Sigmoid colon (tissue), 6 donors: ENCODE measurements at regions not wholly inside any gene's neighbourhood (a gene's known extent, or its start where the extent isn't known, plus 50 kb on each side); places are given as distances from the start of the nearest gene placed in this dataset.

ENCODE experiments used
- DNase-seq: peaks from one replicate; pipeline ENCODE4 v3.0.0-alpha.2; 2019
- H3K27ac ChIP-seq, 4 donors: fragments of 200-600 bp; sonication (generic); one replicate each; pipeline ENCODE4 v1.5.1; 2016 to 2019; ENCODE audit warnings: mild to moderate bottlenecking in 1 of 4
- H3K27me3 ChIP-seq, 3 donors: fragments of 200-600 bp; sonication (generic); one replicate each; pipeline ENCODE4 v1.5.1; 2019; ENCODE audit warnings: mild to moderate bottlenecking in 1 of 3
- H3K36me3 ChIP-seq, 4 donors: fragments of 200-600 bp; sonication (generic); one replicate each; pipeline ENCODE4 v1.5.1; 2016 to 2019
- H3K4me1 ChIP-seq, 4 donors: fragments of 200-600 bp; sonication (generic); one replicate each; pipeline ENCODE4 v1.5.1; 2017 to 2019
- H3K4me3 ChIP-seq, 4 donors: fragments of 200-600 bp; sonication (generic); one replicate each; pipeline ENCODE4 v1.5.1; 2017 to 2019; ENCODE audit warnings: mild to moderate bottlenecking in 2 of 4, moderate library complexity in 1 of 4
- H3K9me3 ChIP-seq, 4 donors: fragments of 200-600 bp in 3 of 4; sonication (generic) in 3 of 4; one replicate each; pipeline versions ENCODE4 v1.5.1 to v1.6.1; 2013 to 2019
- EP300 ChIP-seq, 4 donors: sonication (generic); formaldehyde crosslinking; IDR thresholded peaks; one replicate each; pipeline ENCODE4 v1.6.1; 2017; ENCODE audit warnings: antibody characterized with exemption in 4 of 4
- POLR2A ChIP-seq, 2 donors: fragments of 450-650 bp; IDR thresholded peaks; one replicate each; pipeline ENCODE4 v1.6.1; 2016; ENCODE audit warnings: antibody characterized with exemption in 2 of 2, mild to moderate bottlenecking in 2 of 2, moderate library complexity in 2 of 2
- POLR2AphosphoS5 ChIP-seq, 4 donors: sonication (generic); formaldehyde crosslinking; IDR thresholded peaks; one replicate each; pipeline ENCODE4 v1.6.1; 2017; ENCODE audit warnings: antibody characterized with exemption in 4 of 4
- WGBS, 2 donors: extraction: QIAGEN DNeasy Blood & Tissue Kit; methylation state at CpG; one replicate each; pipeline ENCODE4 v1.1.7; 2013; 5-methylcytosine and 5-hydroxymethylcytosine counted together
- intact Hi-C: fragments of 100-400 bp; cut with DNase I; formaldehyde crosslinking; loops from one replicate; pipeline ENCODE4 v1.15.1; 2023
- TF ChIP-seq, protein P1 (sequence below), 4 experiments: fragments of 450-650 bp in 3 of 4; fragments of 200-600 bp in 1 of 4; IDR thresholded peaks; one replicate each; pipeline ENCODE4 v1.5.1; 2016 to 2019; ENCODE audit warnings: antibody characterized with exemption in 4 of 4, mild to moderate bottlenecking in 3 of 4, moderate library complexity in 2 of 4
- donor health status: healthy with polysubstance abuse.
- donor health status: healthy.

DNA sequence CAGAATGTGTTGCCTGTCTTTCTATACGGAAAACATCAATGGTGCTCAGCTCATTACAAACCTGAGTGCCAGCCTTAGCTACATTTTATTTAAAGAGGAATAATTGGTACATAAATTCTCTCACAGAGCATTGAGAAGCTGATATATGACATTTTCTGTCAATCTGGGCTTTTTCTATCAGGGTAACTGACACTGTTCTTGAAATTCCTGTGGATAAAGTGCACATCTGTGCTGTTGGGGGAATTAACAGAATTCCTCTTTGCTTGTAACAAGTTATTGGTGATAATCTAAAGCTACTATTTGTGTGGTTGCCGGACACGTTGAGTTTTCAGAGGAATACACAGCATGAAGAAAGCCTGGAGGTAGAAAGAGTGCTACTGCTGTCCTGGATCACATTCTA, 668.6 kb downstream of the SORCS1 start:
- Histone ChIP-seq H3K9me3 (no peaks in the 10 kb centered on the region), H3K4me1 (no peaks in the 10 kb centered on the region), H3K36me3 (no peaks in the 10 kb centered on the region), H3K27ac (no peak overlapping the region), H3K27me3 (no peaks in the 10 kb centered on the region), H3K4me3 (no peak overlapping the region)
- TF ChIP-seq, protein P1, sequence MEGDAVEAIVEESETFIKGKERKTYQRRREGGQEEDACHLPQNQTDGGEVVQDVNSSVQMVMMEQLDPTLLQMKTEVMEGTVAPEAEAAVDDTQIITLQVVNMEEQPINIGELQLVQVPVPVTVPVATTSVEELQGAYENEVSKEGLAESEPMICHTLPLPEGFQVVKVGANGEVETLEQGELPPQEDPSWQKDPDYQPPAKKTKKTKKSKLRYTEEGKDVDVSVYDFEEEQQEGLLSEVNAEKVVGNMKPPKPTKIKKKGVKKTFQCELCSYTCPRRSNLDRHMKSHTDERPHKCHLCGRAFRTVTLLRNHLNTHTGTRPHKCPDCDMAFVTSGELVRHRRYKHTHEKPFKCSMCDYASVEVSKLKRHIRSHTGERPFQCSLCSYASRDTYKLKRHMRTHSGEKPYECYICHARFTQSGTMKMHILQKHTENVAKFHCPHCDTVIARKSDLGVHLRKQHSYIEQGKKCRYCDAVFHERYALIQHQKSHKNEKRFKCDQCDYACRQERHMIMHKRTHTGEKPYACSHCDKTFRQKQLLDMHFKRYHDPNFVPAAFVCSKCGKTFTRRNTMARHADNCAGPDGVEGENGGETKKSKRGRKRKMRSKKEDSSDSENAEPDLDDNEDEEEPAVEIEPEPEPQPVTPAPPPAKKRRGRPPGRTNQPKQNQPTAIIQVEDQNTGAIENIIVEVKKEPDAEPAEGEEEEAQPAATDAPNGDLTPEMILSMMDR (IDR thresholded peaks at IDR 0.05): no peak
- TF ChIP-seq POLR2A (IDR thresholded peaks at IDR 0.05) (no peak), EP300 (IDR thresholded peaks at IDR 0.05) (no peak), POLR2AphosphoS5 (IDR thresholded peaks at IDR 0.05) (no peak)
- intact Hi-C loops: no loop called here
- DNase-seq: no peak
- WGBS, 2 donors: 83 to 88% methylated on average over 3 of the region's 3 CpGs

- Histone ChIP-seq H3K27me3 (no peaks in the 10 kb centered on the region), H3K4me1 (no peaks in the 10 kb centered on the region), H3K36me3 (no peaks in the 10 kb centered on the region), H3K9me3 (no peaks in the 10 kb centered on the region), H3K27ac (no peak overlapping the region), H3K4me3 (no peak overlapping the region)
- no peak for TF ChIP-seq POLR2A (IDR thresholded peaks at IDR 0.05)
- TF ChIP-seq POLR2AphosphoS5 (IDR thresholded peaks at IDR 0.05): no peak
- TF ChIP-seq, protein P1 (IDR thresholded peaks at IDR 0.05): no peak
- TF ChIP-seq EP300 (IDR thresholded peaks at IDR 0.05): no peak
- intact Hi-C loops: no loop called here
- DNase-seq: no peak
- WGBS, 2 donors: 88 to 94% methylated on average over 1 of the region's 1 CpG
Measured at GRCh38 chr10:106493751-106494150, 670.8 kb downstream of the SORCS1 start.

- Histone ChIP-seq H3K9me3 (no peaks in the 10 kb centered on the region), H3K4me1 (no peaks in the 10 kb centered on the region), H3K27me3 (no peaks in the 10 kb centered on the region), H3K36me3 (no peaks in the 10 kb centered on the region), H3K4me3 (no peak overlapping the region), H3K27ac (no peak overlapping the region)
- DNase-seq: no peak
- TF ChIP-seq EP300 (IDR thresholded peaks at IDR 0.05) (no peak), POLR2AphosphoS5 (IDR thresholded peaks at IDR 0.05) (no peak), POLR2A (IDR thresholded peaks at IDR 0.05) (no peak)
- TF ChIP-seq, protein P1 (IDR thresholded peaks at IDR 0.05): no peak
- WGBS, 2 donors: 76 to 84% methylated on average over 3 of the region's 3 CpGs
- intact Hi-C loops: no loop called here
Measured at GRCh38 chr10:106493226-106493625, 671.3 kb downstream of the SORCS1 start.

DNA sequence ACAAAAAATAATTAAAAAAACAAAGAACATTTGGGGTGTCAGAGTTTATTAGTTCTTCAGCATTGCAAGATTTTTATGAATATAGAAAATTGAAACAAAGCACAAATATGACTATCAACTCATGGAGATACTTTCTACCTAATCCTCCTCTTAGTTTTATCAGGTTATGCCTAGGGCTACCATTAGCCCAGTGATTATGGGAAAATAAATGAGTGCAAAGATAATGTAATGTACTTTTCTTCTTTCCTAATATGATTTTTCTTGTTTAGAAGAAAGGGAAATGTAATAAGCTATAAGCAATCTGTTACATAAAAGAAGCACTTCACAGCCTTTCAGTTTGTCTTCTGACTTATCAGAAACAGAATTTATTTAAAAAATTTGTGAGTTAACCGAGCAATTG, 676.8 kb downstream of the SORCS1 start:
- Histone ChIP-seq H3K9me3 (no peaks in the 10 kb centered on the region), H3K27ac (no peak overlapping the region), H3K27me3 (no peaks in the 10 kb centered on the region), H3K4me1 (no peaks in the 10 kb centered on the region), H3K4me3 (no peak overlapping the region), H3K36me3 (no peaks in the 10 kb centered on the region)
- 61 to 86% methylated on average over 1 of the region's 1 CpG for WGBS, 2 donors
- no peak for DNase-seq
- TF ChIP-seq, protein P1 (IDR thresholded peaks at IDR 0.05): no peak
- TF ChIP-seq POLR2AphosphoS5 (IDR thresholded peaks at IDR 0.05): no peak
- no peak for TF ChIP-seq POLR2A (IDR thresholded peaks at IDR 0.05)
- TF ChIP-seq EP300 (IDR thresholded peaks at IDR 0.05): no peak
- intact Hi-C loops: no loop called here

- Histone ChIP-seq H3K4me3 (no peak overlapping the region), H3K27ac (no peak overlapping the region), H3K9me3 (no peaks in the 10 kb centered on the region), H3K27me3 (no peaks in the 10 kb centered on the region), H3K36me3 (no peaks in the 10 kb centered on the region), H3K4me1 (no peaks in the 10 kb centered on the region)
- intact Hi-C loops: no loop called here
- 70 to 72% methylated on average over 4 of the region's 4 CpGs for WGBS, 2 donors
- no peak for DNase-seq
- TF ChIP-seq, protein P1 (IDR thresholded peaks at IDR 0.05): no peak
- TF ChIP-seq POLR2AphosphoS5 (IDR thresholded peaks at IDR 0.05): no peak
- TF ChIP-seq EP300 (IDR thresholded peaks at IDR 0.05): no peak
- TF ChIP-seq POLR2A (IDR thresholded peaks at IDR 0.05): no peak
Measured at GRCh38 chr10:106481598-106482275, 682.8 kb downstream of the SORCS1 start.
